DMS153 treated with DMSO at 0.1 percent for 48 hours (cell line): ENCODE measurements at regions not wholly inside any gene's neighbourhood (a gene's known extent, or its start where the extent isn't known, plus 50 kb on each side); places are given as distances from the start of the nearest gene placed in this dataset.

Experiments used
- DNase-seq: peaks from one replicate; lab custom pipeline; 2025; ENCODE audit not compliant: unreplicated experiment; lab: John Stamatoyannopoulos, UW

GRCh38 chr12:30041096-30041495 is 257.4 kb upstream of the TMTC1 start:
- no peak for DNase-seq

DNA sequence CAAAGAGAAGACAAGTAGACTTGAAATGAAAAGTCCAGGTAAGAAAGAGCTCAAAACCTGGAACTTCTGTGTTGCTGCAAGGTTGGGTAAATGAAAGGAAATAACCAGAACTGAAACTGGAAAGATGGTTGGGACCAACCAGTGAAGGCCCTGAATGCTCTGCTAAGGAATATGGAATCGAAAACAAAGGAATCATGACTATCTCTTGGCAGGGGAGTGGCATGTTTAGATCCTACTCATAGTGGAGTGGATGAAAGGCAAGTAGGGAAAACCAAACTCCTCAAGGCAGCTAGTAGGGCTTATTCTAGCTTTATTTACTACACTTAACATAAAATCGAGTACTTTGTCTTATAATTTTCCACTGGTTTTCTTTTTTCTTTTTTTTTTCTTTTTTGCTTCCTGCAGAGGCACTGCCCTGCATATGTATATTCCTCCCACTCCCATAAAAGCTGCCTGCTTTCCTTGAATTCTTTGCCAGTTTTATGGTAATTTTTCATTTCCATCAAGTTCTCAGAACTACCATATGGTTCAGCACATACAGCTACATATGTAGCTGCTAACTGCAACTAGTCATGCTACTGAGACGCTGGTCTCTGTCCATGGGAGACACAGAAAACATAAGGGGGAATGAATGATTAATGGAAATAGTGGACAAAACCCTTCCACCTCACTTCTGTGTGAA is 247.1 kb upstream of the TMTC1 start:
- DNase-seq, result no peak

GRCh38 chr12:30026621-30027234 is 243.0 kb upstream of the TMTC1 start:
- no peak for DNase-seq

- DNase-seq, result no peak
These were observed 241.6 kb upstream of the TMTC1 start for GRCh38 chr12:30025317-30025716.

GRCh38 chr12:30023186-30023585 is 239.4 kb upstream of the TMTC1 start:
- no peak for DNase-seq

DNA sequence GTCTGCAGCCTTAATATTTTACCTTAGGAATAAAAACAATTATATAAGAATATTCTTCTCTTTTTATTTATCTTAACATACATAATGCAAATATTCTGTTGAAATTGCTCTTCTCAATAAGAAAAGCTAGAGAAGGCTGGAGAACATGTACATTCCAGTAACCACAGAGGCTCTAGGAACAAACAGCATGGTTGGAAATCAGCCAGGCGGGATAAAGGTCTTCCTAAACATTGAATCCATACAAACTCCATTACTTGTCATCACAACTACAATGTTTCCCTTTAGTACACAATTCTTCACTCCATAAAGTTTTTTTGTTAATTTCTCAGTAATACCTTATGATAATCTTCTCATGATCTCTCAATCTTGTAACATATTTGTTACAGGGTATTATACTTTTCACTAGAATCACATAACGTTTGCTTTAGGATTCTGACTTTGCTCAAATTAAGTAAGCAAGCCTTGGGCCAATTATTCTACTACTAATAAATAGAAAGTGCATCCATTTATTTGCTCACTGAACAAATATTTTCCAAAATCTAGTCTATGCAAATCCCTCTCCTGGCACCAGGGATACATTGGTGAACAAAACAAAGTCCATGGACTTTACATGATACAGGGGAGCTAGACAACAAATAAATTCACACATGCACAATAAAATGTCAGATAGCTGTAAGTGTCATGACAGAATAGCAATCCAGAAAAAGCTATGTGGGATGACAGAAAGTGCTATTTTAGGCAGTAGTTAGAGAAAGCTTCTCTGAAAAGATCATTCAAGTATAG is 237.5 kb upstream of the TMTC1 start:
- no peak for DNase-seq

GRCh38 chr12:30019366-30020140 is 235.8 kb upstream of the TMTC1 start:
- DNase-seq, result no peak

GRCh38 chr12:30016540-30017055 is 232.9 kb upstream of the TMTC1 start:
- DNase-seq, result no peak

DNA sequence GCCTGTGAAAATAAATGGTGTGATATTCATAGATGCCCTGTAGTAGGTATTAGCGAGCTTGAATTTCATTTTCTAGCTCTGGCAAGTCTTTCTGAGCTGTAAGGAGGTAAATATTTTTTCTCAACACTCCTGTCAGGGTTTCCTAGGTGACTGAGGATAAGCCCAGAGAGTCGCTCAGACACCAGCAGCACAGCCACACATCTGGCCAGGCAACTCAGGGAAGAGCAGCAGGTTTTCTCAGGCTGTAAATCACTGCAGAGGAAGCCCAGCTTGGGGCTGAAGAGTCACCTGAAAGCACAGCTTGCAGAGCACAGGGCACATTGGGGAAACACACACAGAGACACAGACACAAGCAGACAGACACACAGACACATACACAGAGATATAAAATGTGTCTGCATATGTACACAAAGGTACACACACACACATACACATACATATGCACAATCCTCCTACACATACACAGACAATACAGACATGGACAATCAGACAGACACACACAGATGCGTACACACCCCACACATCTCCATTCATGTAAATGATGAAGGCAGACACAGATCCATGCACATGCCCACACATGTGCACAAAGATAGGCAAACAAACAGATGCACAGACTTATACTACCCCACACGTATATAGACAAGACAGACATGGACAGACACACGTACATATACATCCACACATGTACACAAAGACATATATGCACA is 232.0 kb upstream of the TMTC1 start:
- no peak for DNase-seq

DNA sequence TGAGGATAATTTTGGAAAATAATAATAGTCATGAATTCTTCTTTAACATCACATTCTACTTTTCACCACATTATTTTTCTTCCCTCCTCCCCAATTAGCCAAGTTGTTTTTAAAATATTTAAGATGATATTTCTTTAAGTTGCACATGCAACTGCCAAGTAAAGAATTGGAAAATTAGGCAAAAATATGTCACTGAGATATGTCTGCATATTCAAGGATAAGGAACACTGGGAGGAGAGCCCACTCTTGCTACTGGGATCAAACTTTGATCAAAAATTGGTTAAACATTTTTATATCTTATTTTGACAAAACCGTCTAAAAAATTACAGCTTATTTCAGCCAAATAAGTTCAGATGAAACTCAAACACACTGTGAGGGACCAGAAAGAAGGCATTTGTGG is 231.2 kb upstream of the TMTC1 start:
- no peak for DNase-seq

- DNase-seq, result no peak
These were observed 229.2 kb upstream of the TMTC1 start for GRCh38 chr12:30012816-30013450.

GRCh38 chr12:30010071-30011052 is 226.6 kb upstream of the TMTC1 start:
- no peak for DNase-seq

DNA sequence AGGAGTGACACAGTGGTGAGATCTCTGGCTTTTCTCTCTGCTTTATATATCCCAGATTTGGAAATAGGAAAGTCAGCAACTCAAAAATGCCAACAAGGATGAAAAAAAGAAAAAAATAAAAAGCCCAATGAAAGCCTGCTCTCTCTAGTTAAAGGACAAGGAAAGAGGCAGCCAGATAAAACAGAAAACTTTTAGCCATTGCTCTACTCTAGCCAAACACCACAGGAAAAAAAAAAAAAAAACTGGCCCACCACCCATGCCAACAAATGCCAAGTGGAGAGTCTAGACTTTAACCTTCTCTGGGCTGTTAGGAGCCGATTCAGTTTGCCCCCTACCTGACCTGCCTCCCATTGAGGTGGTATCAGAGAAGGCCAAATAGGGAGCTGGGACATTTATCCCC is 222.3 kb upstream of the TMTC1 start:
- no peak for DNase-seq

DNA sequence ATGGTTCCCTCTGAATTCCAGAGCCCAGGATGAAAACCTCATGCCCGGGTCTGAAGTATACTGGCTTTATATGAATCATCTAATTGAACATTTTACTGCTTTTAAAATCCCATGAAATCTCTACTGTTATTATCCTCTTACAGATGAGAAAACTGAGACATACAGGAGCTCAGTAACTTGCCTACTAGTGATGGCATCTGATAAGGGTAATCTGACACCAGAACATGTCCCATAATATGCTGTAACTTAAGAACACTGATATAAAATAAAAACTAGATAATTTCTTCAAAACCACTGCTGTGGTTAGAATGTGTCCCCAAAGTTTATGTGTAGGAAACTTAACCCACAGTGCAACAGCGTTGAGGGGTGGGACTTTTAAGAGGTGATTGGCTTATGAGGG is 219.6 kb upstream of the TMTC1 start:
- DNase-seq, result no peak

DNA sequence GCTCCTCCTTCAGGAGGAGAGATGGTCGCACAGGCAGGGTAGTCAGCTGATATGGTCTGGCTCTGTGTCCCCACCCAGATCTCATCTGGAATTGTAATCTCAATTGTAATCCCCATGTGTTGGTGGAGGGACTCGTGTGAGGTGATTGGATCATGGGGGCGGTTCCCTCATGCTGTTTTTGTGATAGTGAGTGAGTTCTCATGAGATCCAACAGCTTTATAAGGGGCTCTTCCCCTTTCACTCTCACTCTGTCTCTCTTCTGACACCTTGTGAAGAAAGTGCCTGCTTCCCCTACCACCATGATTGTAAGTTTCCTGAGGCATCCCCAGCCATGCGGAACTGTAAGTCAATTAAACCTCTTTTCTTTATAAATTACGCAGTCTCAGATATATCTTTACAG is 218.9 kb upstream of the TMTC1 start:
- no peak for DNase-seq

GRCh38 chr12:30000401-30000800 is 216.7 kb upstream of the TMTC1 start:
- DNase-seq, result no peak

- DNase-seq, result no peak
These were observed 213.3 kb upstream of the TMTC1 start for GRCh38 chr12:29996993-29997392.

GRCh38 chr12:29992366-29992765 is 208.6 kb upstream of the TMTC1 start:
- no peak for DNase-seq

DNA sequence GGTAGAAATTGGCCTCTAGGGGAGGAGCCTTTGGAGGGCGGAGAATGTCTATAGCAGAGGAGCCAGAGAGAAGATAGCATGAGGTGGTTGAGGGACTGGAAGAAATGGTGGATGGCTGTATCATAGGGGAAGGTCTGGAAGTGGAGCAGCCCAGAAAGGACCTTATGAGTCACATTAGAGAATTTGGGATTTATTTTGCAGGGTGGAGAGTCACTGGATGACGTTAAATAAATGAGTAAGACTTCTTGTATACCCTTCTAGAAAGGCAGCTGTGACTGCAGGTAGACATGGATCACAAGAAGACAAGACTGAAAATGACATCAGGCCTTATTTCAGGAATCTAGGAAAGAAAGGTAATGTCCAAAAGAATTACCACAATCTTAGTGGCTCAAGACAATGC is 208.2 kb upstream of the TMTC1 start:
- no peak for DNase-seq
